ENCODE measurements at regions not wholly inside any gene's neighbourhood (a gene's known extent, or its start where the extent isn't known, plus 50 kb on each side); places are given as distances from the start of the nearest gene placed in this dataset.

DNA sequence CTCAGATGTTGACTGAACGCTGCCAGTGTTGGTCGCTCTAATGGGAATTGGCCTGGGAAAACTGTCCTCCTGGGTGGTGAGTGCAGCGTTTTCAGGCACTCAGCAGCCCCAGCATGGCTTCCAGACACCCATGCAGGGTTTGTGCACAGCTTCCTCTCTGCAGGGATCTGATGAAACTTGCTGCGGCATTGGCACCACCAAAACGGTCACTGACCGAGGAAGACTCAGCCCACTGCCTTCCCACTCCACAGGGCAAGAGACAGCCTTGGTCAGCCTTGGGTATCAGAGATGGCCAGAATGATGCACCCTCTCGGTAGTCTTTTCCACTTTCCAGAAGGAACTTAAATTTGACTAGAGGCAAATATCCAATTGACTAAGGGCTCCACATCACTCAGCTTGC is 398.9 kb downstream of the IRS2 start:
- TF ChIP-seq, protein P1, sequence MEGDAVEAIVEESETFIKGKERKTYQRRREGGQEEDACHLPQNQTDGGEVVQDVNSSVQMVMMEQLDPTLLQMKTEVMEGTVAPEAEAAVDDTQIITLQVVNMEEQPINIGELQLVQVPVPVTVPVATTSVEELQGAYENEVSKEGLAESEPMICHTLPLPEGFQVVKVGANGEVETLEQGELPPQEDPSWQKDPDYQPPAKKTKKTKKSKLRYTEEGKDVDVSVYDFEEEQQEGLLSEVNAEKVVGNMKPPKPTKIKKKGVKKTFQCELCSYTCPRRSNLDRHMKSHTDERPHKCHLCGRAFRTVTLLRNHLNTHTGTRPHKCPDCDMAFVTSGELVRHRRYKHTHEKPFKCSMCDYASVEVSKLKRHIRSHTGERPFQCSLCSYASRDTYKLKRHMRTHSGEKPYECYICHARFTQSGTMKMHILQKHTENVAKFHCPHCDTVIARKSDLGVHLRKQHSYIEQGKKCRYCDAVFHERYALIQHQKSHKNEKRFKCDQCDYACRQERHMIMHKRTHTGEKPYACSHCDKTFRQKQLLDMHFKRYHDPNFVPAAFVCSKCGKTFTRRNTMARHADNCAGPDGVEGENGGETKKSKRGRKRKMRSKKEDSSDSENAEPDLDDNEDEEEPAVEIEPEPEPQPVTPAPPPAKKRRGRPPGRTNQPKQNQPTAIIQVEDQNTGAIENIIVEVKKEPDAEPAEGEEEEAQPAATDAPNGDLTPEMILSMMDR (IDR thresholded peaks at IDR 0.05) = no peak
- no peak for TF ChIP-seq POLR2A (IDR thresholded peaks at IDR 0.05)
